NCI-H1930 (cell line): ENCODE measurements at regions not wholly inside any gene's neighbourhood (a gene's known extent, or its start where the extent isn't known, plus 50 kb on each side); places are given as distances from the start of the nearest gene placed in this dataset.

Experiments
- DNase-seq, 2 experiments: peaks; one replicate each; lab custom pipeline; 2025; lab: John Stamatoyannopoulos, UW

DNA sequence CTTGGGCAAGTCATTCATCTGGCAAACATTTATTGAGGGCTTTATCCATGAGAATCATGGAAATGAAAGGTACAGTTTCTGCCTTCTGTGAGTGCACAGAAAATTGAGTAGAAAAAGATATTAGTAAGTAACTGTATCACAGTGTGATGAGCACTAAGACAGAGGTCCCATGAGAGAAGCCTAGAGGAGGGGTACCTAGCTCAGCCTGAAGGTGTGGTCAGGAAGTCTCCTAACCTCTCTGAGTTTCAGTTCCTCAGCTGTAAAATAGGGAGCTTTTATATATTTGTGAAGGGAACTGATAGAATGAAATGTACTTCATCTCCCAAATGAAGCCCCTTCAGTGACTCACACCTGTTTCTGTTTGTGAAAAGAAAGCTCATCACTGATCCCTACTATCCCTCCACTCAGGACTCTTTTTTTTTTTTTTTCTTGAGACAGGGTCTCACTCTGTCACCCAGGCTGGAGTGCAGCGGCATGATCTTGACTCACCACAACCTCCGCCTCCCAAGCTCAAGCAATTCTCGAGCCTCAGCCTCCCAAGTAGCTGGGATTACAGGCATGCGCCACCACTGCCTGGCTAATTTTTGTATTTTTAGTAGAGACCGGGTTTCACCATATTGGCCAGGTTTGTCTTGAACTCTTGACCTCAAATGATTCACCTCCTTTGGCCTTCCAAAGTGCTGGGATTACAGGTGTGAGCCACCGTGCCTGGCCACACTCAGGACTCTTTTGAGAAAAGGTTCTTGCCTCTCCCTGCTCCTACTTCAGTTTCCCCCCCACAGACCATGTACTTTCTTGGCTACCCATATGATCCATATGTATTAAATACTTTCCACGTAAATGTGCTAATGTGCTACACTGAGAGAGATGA is 93.7 kb upstream of the FUT8 start:
- DNase-seq = no peak

DNA sequence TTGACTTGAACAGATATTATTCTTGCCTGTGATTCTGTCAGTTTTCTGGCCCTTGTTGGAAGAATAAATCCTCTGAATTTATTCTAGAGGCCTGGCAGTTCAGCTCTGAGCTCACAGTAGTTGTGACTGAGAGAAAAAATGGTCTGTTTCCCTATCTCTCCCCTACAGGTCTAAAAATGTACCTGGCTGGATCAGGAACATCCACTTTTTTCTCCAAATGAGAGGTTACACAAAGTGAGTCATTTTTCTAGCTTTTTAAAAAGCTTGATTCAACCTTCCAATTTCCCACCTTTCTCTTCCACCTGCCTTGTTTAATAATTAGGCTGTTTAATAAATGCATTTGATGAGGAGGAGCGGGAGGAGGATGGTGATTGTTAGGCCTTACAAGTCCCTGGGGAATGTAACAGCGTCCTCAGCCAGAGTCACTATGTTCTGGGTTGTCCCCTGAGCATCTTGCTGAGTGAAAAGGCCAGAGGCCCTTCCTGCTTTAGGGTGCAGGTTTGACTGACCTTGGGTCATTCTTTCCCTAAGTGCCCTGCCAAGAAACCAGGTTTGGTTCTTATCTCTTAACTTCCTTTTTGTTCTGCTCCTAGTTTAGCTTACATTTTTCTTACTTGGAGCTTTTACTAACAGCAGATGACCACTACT is 91.7 kb upstream of the FUT8 start:
- no peak for DNase-seq

DNA sequence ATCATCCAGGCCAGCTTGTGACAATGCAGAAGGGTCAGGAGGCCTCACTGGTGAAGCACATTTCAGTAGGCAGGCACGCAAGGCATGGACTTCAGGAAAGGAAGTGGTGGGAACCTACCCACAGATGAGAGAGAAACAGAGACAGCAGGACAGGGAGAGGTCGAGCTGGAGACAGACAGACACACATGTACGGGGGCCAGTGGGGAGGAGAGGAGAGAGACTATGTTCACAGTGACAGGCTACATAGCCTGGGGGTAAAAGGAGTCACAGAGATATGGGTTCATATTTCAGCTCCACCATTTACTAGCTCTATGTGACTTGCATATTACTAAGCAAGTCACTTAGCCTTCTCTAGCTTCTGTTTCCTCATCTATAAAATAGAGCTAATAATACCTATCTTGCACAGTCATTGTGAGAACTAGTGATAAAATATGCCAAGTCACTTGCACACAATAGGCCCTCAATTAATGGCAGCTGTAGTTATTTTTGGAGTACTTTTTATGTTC is 91.1 kb upstream of the FUT8 start:
- DNase-seq = no peak

DNA sequence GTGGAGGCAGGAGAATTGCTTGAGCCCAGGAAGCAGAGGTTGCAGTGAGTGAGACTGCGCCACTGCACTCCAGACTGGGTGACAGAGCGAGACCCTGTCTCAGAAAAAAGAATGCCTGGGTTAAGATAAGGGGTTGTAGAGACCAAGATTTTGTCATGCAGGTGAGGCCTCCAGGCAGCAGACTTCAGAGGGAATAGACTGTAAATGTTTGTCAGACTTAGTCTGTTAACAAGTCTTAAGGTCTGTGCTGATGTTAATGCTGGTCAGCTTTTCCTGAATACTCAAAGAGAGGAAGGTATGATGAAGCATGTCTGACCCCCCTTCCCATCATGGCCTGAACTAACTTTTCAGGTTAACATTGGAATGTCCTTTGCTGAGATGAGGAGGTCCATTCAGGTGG is 83.0 kb upstream of the FUT8 start:
- DNase-seq = no peak

DNA sequence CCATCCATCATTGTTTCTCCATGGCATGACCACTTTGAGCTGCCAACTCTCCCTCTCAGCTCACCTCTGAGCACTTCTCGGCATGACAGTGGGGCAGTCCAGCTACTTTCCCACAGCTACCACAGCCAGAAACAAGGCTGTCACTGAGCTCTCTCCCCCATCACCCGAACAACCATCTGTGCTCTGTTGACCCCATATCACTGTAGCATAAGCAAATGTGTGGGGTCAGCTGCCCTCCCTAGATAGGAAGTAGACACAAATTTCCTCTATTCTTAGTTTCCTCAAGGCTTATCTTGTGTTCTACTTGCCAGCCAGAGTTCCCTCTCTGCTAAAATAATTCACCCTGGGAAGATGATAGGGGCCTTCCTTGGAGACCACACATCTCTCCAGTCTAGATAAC is 82.6 kb upstream of the FUT8 start:
- no peak for DNase-seq

DNA sequence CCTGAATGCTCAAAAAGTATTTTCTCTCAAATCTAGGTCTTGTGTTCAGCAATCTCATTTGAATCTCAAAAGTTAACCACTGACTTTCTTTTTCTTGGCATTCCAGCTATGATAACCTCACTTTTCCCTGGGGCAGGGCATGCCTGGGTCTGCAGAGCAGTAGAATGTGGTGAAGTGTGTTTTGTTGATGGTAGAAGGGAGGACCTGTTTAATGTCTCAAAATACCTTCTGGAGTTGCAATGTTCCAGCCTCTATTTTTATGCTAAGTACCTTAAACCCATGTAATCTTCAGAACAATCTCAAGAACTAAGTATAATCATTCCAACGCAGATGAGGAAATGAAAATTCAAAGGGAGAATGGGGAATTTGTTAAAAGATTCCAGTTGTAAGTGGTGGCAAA is 82.1 kb upstream of the FUT8 start:
- no peak for DNase-seq

DNA sequence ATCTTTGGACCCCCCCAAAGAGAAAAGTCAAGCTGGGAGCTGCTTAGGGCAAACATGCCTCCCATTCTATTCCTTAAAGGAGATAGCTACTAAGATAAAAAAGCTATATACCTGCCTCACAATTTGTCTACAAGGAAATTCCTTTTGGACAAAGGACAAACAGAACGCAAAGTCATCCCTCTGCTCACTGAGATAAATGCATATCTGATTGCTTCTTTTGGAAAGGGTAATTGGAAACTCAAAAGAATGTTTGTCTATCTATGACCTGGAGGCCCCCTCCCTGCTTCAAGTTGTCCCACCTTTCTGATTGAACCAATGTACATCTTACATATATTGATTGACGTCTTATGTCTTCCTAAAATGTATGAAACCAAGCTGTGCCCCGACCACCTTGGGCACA is 80.9 kb upstream of the FUT8 start:
- DNase-seq = no peak

DNA sequence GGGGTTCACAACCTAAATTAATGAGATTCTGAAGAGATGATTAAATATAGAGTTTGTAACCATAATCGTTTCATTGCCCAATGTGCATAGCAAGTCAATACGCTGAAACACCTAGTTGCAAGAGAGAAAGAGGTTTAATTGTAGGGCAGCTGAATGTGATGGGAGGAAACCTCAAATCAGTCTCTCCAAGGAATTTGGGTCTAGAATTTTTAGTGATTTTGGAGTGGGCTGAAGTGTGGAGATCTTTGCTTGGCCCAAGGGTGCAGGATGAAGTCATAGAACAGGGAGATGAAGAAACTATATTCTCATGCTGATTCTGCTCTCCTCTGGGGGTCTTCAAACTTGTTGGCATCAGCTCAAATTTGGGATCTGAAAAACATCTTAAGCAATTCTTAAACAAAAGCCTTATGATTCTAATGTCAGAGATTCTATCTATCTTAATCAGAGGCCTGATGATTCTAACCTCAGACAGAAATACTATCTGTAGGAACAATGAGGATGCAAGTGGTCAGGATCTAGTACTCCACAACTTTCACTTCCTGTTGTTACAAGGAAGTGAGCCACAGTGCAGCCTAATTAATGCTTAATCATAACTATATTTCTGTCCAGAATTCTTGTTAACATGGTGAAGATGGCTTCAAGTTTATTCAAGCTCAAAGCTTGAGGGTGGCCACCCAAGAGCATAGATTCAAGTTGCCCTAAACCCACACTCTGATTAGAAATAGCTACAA is 80.2 kb upstream of the FUT8 start:
- DNase-seq = no peak

DNA sequence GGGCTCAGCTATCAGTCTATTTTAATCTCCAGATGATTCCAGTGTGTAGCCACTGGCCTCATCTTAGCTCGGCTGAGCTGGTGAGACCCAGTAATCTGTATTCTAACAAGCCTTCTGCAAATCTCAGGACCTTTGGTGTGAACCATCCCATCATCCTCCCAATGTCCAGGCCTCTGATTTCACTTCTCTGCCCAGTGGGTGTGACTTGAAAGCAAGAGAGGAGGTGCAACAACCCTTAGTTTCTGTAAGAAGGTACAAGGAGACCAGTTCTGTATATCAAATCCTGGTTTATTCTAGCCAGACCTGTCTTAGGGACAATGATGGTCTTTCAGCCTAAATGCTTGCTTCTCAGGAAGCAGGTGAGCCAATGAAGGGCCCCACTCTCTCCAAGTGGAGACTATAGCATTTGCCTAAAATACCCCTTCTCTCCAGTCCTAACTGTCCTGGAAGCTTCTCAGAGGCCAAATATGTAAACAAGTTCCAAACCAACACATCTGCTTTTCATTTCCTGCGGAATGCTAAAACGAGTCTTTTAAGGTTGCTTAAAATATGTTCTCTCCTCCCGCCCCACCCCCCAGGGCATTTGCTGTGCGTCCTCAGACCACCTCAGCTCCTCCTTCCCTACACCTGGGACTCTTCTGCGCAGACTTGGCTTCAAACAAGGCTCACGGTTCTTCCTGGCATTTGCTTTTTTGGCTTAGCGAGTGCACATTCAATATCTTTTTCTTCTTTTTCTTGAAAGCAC is 78.4 kb upstream of the FUT8 start:
- DNase-seq = no peak

DNA sequence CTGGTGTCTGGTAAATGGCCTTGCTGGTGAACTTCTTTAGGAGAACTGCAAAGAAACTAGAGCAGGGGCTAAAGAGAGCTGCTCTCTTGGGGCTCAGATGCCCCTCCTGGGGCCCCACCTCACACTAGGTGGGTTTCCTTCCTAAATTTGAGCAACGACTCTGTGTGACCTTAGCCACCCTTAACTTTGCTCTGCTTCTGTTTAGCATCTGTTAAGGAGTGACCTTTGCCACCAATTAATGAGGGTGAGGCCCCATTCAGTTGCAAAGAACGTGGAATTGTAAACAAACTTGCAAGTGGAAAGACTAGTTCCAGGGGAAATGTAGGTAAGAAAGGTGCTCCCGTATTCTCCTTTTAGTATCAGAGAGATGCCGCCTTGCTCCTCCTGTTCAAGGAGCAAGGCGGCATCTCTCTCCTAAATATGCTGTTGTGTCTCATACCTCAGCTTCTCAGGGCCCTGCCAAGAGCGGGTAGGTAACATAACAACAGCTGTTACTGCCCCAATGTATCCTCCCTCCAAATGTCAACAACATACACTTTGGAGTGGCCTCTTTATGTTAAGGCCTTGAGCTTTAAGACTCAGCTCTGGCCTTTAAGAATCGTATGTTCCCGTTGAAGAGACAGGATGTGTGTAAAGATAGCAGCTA is 77.6 kb upstream of the FUT8 start:
- no peak for DNase-seq

DNA sequence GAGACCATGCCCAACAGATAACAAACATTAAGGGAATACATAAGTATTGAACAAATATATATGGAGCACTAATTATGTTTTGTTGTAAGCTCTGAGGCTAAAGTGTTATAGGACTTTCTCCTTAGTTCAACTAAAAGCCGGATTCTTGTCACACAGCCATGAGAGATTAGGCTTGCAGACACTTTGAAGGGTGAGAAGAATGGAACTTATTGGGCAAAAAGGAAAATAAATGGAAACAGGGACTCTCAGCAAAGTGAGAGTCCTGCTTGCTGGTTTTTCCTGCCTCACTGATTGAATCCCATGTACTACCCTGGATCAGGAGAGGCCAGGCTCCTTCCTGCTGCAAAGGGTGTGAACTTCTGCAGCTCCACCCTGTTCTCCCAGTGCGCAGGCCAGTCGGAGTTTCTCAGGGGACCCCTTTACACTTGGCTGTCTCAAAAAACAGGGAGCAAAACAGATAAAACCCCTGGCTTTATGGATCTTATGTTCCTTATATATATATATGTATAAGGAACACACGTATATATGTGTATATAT is 77.1 kb upstream of the FUT8 start:
- no peak for DNase-seq

DNA sequence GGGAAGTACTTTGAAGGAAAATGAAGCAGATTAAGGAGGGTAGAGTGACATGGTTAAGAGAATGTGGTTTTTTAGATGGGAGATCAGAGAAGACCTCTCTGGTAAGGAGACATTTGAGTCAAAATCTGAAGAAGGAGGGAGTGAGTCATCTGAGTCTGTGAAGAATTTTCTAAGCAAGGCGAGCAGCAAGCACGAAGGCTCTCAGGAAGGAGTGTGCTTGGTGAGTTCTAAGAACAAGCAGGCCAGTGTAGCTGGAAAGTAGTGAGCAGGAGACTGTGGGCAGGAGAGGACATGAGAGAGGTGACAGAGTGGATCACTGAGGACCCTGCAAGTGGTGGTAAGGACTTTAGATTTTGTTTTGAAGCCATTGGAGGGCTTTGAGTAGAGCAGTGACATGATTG is 76.3 kb upstream of the FUT8 start:
- no peak for DNase-seq

DNA sequence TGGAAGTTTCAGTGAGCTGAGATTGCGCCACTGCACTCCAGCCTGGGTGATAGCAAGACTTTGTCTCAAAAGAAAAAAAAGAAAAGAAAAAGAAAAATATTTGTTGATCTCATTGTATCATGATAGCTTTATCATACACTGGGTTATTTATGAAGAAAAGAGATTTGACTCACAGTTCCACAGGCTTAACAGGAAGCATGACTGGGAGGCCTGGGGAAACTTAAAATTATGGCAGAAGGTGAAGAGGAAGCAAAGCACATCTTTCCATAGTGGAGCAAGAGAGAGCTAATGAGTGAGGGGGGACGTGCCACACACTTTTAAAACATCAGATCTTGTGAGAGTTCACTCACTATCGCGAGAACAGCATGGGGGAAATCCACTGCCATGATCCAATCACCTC is 72.7 kb upstream of the FUT8 start:
- DNase-seq = no peak

DNA sequence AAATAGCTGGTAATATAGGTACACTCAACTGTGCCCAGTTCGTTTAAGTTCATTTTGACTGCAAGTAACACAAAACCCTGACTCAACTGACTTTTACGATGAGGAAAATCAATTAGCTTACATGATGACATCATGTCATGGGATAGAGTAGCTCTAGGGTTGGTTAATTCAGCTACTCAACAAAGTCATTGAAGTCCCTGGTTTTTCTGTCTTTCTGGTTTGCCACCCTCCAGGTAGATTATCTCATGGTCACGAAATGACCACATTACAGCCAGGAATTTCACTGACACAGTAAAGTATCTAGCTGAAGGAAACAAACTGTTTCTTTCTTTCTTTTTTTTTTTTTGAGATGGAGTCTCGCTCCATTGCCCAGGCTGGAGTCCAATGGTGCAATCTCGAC is 68.5 kb upstream of the FUT8 start:
- no peak for DNase-seq

DNA sequence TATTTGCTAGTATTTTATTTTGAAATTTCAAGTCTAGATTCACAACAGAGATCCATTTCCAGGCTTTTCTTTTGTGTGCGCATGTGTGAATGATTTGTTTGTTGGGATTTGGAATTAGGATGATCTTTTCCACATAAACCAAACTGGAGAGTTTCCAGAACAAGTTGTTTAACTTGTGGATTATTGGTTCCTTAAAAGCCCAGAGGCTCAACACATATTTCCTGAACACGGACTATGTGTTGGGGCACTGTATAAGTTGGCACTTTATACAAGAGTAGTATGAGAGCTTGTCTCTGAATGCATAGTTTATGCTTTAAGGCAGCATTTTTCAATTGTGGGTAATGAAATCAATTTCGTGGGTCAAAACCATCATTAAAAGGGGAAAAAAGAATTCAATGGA is 67.3 kb upstream of the FUT8 start:
- no peak for DNase-seq

DNA sequence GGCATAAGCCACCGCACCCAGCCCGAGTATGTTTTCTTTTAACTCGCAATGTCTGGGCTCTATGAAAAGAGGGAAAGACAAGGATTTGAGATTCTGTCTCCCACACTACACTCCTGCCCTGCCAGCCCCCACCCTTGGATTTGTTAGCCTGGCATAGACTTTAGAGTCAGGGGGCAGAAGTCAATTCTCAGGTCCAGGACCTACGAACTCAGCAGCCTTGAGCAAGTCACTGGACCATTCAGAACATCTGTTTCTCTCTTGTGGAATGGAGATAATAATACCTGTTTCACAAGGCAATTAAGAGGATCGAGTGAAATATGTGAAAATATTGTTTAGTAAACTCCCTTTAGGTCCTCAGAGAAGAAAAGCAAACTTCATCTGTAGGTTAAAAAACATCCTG is 66.1 kb upstream of the FUT8 start:
- DNase-seq = no peak

DNA sequence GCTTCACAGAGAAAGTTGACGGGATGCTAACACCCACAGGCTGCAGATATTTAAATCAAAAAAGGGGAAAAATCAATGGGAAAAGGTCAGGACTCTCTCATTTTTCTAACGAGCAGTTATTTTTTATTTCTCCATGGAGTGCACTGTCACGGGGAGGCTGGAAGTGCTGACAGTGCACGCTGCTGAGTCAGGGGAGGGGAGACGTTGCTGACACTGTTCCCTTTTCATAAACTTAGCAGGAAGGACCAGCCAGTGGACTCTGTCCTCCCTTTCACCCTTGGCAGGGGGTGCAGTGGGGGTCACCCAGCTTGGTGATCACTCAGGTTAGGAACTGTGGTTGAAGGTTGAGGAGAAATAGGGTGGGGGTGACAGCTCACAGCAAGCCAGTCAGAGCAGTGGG is 65.6 kb upstream of the FUT8 start:
- no peak for DNase-seq

DNA sequence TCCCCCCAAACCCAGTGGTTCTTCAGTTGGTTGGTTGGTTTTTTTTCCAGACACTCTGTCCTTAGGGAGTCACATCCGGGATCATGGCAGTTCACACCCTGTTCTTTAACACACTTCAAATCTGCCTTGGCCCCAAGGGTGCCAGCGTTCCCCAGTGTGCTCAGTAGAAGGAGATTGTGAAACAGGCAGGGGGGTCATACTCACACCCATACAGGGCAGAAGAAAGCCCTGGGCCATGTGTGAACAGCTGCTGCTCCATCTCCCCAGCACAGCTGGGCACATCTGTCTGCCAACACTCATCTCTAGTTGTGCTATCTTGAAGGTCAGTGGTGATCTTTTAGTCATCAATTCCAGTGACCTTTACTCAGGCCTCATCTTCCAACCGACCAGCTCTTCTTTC is 64.4 kb upstream of the FUT8 start:
- DNase-seq = no peak

DNA sequence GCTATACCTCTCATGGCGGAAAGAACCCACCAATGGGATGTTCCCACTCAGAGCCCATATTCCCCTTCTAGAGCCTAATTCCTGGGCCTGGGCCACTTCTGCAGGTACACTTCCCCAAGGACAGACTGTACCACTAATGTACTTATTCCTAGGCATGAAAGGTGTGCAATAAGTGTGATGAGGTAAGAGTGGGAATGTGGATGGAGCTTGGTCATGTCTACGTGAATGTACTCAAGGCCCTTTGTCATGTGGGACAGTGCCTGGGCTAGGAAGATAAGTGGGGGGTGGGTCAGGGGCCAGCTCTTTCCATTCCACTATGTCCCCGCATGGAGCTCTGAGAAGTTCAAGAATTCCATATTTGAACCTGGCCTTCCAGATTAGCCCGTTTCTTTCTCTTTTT is 63.4 kb upstream of the FUT8 start:
- no peak for DNase-seq

DNA sequence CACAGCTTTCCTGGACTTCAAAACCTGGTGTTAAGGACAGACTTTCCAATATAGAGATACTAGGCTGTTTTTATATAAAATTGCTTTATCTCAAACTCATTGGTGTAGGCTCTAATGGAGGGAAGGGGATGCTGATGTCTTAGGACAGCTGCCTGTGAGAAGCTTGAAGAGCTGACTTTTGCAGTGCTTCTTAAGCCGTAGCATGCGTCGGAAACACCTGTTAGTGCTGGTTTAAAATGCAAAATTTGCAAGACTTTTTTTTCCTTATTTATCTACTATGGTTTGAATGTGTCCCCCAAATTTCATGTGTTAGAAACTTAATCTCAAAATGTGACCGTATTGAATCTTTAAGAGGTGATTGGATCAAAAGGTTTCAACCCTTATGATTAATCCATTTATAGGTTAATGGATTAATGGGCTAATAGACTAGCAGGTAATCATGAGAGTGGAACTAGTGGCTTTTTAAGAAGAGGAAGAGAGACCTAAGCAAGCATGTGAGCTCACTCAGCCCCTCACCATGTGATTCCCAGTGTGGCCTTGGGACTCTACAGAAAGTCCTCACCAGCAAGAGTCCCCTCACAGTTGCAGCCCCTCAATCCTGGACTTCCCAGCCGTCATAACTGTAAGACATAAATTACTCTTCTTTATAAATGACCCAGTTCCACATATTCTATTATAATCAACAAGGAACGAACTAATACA is 60.9 kb upstream of the FUT8 start:
- no peak for DNase-seq
